Gastrocnemius medialis (tissue), 4 donors: ENCODE measurements at regions not wholly inside any gene's neighbourhood (a gene's known extent, or its start where the extent isn't known, plus 50 kb on each side); places are given as distances from the start of the nearest gene placed in this dataset.
"Not testable (repeated sequence)": the region's sequence is repeated elsewhere in the genome, so short reads cannot be mapped to it uniquely, and the experiment has no call there.

Source experiments
- ATAC-seq, 2 donors: fragments of 150-250 bp; one replicate each; pipeline ENCODE4 v1.9.1; 2016
- DNase-seq, 2 donors: peaks; one replicate each; pipeline ENCODE4 v3.0.0-alpha.2; 2019
- H3K27ac ChIP-seq, 4 donors: fragments of 200-600 bp; sonication (generic); 1 replicate in 1 of 4; 2 replicates in 3 of 4; pipeline ENCODE4 v1.5.1; 2016 to 2018; ENCODE audit warnings: mild to moderate bottlenecking in 2 of 4, moderate library complexity in 1 of 4
- H3K27me3 ChIP-seq, 3 donors: fragments of 200-600 bp; sonication (generic) in 2 of 3; 1 replicate in 1 of 3; 2 replicates in 2 of 3; pipeline versions ENCODE4 v1.5.1 to v1.6.0; 2016 to 2019; ENCODE audit warnings: mild to moderate bottlenecking in 1 of 3, moderate library complexity in 1 of 3
- H3K36me3 ChIP-seq, 2 donors: fragments of 200-600 bp; sonication (generic) in 1 of 2; one replicate each; pipeline ENCODE4 v1.5.1; 2017 to 2018
- H3K4me1 ChIP-seq, 2 donors: fragments of 200-600 bp; sonication (generic) in 1 of 2; one replicate each; pipeline ENCODE4 v1.5.1; 2016 to 2017; ENCODE audit warnings: mild to moderate bottlenecking in 2 of 2
- H3K4me3 ChIP-seq, 4 donors: fragments of 200-600 bp; sonication (generic) in 3 of 4; 1 replicate in 1 of 4; 2 replicates in 3 of 4; pipeline ENCODE4 v1.5.1; 2016 to 2019; ENCODE audit warnings: mild to moderate bottlenecking in 2 of 4
- H3K9me3 ChIP-seq, 3 donors: fragments of 200-600 bp; sonication (generic) in 2 of 3; 1 replicate in 1 of 3; 2 replicates in 2 of 3; pipeline ENCODE4 v1.5.1; 2016 to 2019
- CTCF ChIP-seq, 5 experiments: fragments of 450-650 bp in 3 of 5; fragments of 200-600 bp in 2 of 5; sonication (generic) in 2 of 5; IDR thresholded peaks in 4 of 5; conservative IDR thresholded peaks in 1 of 5; 1 replicate in 4 of 5; 2 replicates in 1 of 5; pipeline ENCODE4 v1.5.1; 2016 to 2019; ENCODE audit warnings: antibody characterized with exemption in 5 of 5, mild to moderate bottlenecking in 3 of 5, moderate library complexity in 3 of 5
- POLR2A ChIP-seq, 2 donors: fragments of 450-650 bp; IDR thresholded peaks; one replicate each; pipeline ENCODE4 v1.6.1; 2017; ENCODE audit warnings: antibody characterized with exemption in 2 of 2, mild to moderate bottlenecking in 2 of 2, moderate library complexity in 2 of 2
- in situ Hi-C, 4 donors: fragments of 200-750 bp; cut with MboI; loops; one replicate each; pipeline versions ENCODE4 v1.15.0 to v1.8.0; 2017; ENCODE audit warnings: low sequenced_read_pairs in 4 of 4
- intact Hi-C: fragments of 100-400 bp; cut with DNase I; formaldehyde crosslinking; loops from one replicate; pipeline ENCODE4 v1.15.1; 2023; ENCODE audit warnings: low total_unique reads

GRCh38 chrY:6685783-6686389 lies 224.6 kb upstream of the TBL1Y start:
- H3K27ac ChIP-seq, ATAC-seq, DNase-seq, H3K27me3 ChIP-seq, H3K36me3 ChIP-seq, H3K4me1 ChIP-seq, H3K9me3 ChIP-seq, intact Hi-C loops, in situ Hi-C loops, H3K4me3 ChIP-seq: not testable (repeated sequence)

- H3K4me1 ChIP-seq, H3K27me3 ChIP-seq, H3K27ac ChIP-seq, H3K9me3 ChIP-seq, DNase-seq, H3K36me3 ChIP-seq, intact Hi-C loops, in situ Hi-C loops, H3K4me3 ChIP-seq: not testable (repeated sequence)
- peak in 1 of 2 donors; percentile 49 for ATAC-seq
These were observed 208.8 kb upstream of the TBL1Y start for GRCh38 chrY:6701558-6702161.

GRCh38 chrY:6721443-6721842 lies 189.1 kb upstream of the TBL1Y start:
- H3K4me1 ChIP-seq, H3K36me3 ChIP-seq, ATAC-seq, intact Hi-C loops, H3K27me3 ChIP-seq, in situ Hi-C loops, H3K4me3 ChIP-seq, H3K9me3 ChIP-seq, DNase-seq, H3K27ac ChIP-seq: not testable (repeated sequence)

- DNase-seq, intact Hi-C loops, ATAC-seq: not testable (repeated sequence)
These were observed 163.3 kb upstream of the TBL1Y start for GRCh38 chrY:6747210-6747609.

GRCh38 chrY:6782334-6782733 lies 128.2 kb upstream of the TBL1Y start:
- ATAC-seq (no peak), DNase-seq (no peak)
- TF ChIP-seq POLR2A (IDR thresholded peaks at IDR 0.05) (no peak), CTCF (IDR thresholded peaks at IDR 0.05 in 4 of 5, conservative IDR thresholded peaks at IDR 0.05 in 1 of 5) (no peak)
- no peaks in the 10 kb centered on the region for H3K27me3 ChIP-seq
- in situ Hi-C loops = no loop called here
- H3K27ac ChIP-seq = no peak overlapping the region
- H3K9me3 ChIP-seq = no peaks in the 10 kb centered on the region
- no peaks in the 10 kb centered on the region for H3K36me3 ChIP-seq
- no peaks in the 10 kb centered on the region for H3K4me1 ChIP-seq
- intact Hi-C loops = no loop called here
- H3K4me3 ChIP-seq = no peak overlapping the region

More at GRCh38 chrY:6747210-6747609, 163.3 kb upstream of the TBL1Y start:
- H3K4me3 ChIP-seq, H3K36me3 ChIP-seq, H3K9me3 ChIP-seq, H3K27me3 ChIP-seq, H3K27ac ChIP-seq, H3K4me1 ChIP-seq, in situ Hi-C loops: not testable (repeated sequence)

- H3K27ac ChIP-seq = no peak overlapping the region
- TF ChIP-seq CTCF (IDR thresholded peaks at IDR 0.05 in 4 of 5, conservative IDR thresholded peaks at IDR 0.05 in 1 of 5) = no peak
- no peak for TF ChIP-seq POLR2A (IDR thresholded peaks at IDR 0.05)
- H3K4me3 ChIP-seq = no peak overlapping the region
- intact Hi-C loops = no loop called here
- DNase-seq (no peak), ATAC-seq (no peak)
- no peaks in the 10 kb centered on the region for H3K9me3 ChIP-seq
- in situ Hi-C loops = no loop called here
- H3K27me3 ChIP-seq = no peaks in the 10 kb centered on the region
- H3K36me3 ChIP-seq = no peaks in the 10 kb centered on the region
- H3K4me1 ChIP-seq = no peaks in the 10 kb centered on the region
These were observed 123.5 kb upstream of the TBL1Y start for GRCh38 chrY:6786960-6787359.

- Histone ChIP-seq H3K36me3 (no peaks in the 10 kb centered on the region), H3K9me3 (no peaks in the 10 kb centered on the region), H3K4me3 (no peak overlapping the region), H3K27ac (no peak overlapping the region), H3K4me1 (no peaks in the 10 kb centered on the region), H3K27me3 (no peaks in the 10 kb centered on the region)
- no peak for ATAC-seq
- TF ChIP-seq CTCF (IDR thresholded peaks at IDR 0.05 in 4 of 5, conservative IDR thresholded peaks at IDR 0.05 in 1 of 5) (no peak), POLR2A (IDR thresholded peaks at IDR 0.05) (no peak)
- intact Hi-C loops = no loop called here
- DNase-seq = no peak
- in situ Hi-C loops = no loop called here
These were observed 98.9 kb upstream of the TBL1Y start for GRCh38 chrY:6811633-6812032.
